ENCODE measurements at regions not wholly inside any gene's neighbourhood (a gene's known extent, or its start where the extent isn't known, plus 50 kb on each side); places are given as distances from the start of the nearest gene placed in this dataset.

DNA sequence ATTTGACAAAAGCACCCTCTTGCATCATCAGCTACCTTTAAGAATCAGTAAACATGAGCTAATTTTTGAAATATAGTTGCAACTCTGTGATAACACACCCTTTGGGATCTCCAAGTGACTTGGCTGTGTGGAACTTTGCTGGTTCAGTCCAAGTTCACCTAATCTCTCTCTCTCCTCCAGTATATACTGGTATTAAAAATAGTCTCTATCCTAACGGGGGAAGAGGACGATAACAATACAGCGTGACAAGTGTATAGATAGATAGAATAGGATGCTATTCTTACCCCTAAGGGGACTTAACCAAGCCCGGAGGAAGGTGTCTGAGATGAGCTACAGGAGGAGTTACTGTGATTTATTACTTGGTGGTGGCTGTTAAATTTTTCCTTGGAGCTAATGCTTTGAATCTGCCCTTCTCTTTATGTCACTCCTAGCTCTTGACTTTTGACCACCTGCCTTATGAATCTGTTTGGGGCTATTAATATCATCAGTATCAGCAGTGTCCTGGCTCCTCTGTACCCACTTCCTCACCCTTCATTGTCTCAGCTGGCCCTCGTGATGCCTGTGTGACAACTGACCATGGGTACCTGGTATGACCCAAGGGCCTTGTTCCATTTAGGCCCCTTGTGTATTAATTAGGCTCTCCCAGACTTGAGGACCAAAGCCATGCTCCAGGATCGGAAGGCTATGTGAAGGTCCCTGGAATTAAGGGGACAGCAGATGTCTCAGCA, 223.9 kb downstream of the SREK1 start:
- TF ChIP-seq, protein P1, sequence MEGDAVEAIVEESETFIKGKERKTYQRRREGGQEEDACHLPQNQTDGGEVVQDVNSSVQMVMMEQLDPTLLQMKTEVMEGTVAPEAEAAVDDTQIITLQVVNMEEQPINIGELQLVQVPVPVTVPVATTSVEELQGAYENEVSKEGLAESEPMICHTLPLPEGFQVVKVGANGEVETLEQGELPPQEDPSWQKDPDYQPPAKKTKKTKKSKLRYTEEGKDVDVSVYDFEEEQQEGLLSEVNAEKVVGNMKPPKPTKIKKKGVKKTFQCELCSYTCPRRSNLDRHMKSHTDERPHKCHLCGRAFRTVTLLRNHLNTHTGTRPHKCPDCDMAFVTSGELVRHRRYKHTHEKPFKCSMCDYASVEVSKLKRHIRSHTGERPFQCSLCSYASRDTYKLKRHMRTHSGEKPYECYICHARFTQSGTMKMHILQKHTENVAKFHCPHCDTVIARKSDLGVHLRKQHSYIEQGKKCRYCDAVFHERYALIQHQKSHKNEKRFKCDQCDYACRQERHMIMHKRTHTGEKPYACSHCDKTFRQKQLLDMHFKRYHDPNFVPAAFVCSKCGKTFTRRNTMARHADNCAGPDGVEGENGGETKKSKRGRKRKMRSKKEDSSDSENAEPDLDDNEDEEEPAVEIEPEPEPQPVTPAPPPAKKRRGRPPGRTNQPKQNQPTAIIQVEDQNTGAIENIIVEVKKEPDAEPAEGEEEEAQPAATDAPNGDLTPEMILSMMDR (conservative IDR thresholded peaks at IDR 0.05; ENCODE audit: low read depth, low read length): no peak
- no peak for TF ChIP-seq EZH2 (IDR thresholded peaks at IDR 0.05; ENCODE audit: borderline replicate concordance, low read depth, low read length, poor library complexity, severe bottlenecking)
